CD4-positive, alpha-beta T cell treated with Interleukin-4 for 1 hour (primary cell): ENCODE measurements at regions not wholly inside any gene's neighbourhood (a gene's known extent, or its start where the extent isn't known, plus 50 kb on each side); places are given as distances from the start of the nearest gene placed in this dataset.

Experiments
- DNase-seq, 2 donors: peaks; one replicate each; pipeline ENCODE4 v3.0.0-alpha.2; 2020 to 2022

DNA sequence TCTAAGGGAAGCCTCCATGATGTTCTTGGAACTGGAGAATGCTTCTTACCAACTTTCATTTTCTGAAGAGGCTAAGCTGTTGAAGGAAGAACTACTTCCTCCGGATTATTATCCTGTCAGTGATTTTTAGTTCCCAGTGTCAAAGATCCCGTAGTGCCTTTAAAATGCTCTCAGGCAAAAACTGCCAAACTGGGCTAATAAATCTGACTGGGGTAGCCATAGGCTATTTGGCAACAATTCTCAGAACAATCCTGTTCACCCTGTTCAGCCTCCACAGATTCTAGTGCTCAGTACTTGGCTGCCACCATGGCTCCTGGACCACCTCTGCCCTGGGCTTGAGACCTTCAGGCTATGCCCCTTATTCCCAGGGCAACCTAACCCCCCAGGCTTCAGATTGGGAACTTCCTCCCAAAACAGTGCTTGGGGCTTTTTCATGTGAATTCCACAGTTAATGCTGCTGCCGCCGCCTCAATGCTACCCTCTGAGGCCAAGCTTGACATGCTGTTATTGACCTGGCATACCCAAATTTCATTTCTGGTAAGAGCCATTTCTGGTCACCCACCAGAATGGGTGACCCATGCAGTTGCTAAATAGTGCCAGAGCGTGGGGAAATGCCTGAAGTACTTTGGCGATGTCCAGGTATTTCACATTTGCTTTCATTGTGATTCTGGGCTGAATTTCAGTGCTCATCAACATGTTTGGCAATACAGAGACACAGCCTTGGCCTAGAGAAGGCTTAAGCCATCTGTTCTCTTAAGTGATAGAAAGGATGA lies 110.0 kb upstream of the ARHGAP5 start:
- DNase-seq, result no peak

DNA sequence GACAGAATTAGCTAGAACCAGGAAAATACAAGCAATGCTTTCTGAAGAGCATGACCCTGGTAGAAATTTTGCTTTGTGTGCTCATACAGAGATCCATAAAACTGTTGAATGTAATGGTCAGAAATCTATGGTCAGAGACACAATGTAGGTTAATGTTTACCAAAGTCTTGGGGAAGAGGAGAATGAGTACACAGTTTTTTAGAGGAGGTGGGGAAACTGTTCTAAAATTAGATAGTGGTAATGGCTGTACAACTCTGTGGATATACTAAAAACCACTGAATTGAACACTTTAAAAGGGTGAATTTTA lies 109.5 kb upstream of the ARHGAP5 start:
- no peak for DNase-seq

DNA sequence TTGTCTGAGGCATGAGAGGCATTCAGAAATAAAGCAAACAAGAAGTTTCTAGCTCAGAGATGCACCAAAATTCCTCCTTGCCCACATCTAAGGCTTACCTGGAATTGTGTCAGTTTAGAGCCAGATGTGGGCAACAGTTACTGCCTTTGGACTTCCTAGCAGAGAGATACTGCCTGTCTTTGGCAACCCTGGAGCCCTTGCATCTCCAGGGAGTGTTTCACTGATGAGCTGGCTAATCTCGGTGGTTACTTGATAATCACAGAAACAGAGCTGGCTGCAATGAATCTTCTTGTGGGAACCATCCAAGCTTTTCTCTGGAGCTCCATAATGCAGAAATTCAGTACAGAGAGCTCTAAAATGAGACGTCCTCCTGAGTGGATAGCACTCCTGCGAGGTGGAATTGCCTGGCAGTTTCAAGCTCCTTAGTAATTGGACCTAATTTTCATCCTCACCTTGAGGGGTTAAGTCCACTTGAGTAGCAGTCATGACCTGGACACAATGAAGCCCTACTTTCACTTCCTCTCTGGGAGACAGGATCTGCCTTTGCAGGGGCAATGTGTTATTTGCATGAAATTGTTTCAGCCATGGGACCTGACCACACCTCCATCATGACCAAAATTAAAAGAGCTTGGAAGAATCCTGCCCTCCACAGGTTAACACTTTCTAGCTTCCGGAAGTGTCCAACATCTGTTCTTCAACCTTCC lies 108.8 kb upstream of the ARHGAP5 start:
- no peak for DNase-seq

DNA sequence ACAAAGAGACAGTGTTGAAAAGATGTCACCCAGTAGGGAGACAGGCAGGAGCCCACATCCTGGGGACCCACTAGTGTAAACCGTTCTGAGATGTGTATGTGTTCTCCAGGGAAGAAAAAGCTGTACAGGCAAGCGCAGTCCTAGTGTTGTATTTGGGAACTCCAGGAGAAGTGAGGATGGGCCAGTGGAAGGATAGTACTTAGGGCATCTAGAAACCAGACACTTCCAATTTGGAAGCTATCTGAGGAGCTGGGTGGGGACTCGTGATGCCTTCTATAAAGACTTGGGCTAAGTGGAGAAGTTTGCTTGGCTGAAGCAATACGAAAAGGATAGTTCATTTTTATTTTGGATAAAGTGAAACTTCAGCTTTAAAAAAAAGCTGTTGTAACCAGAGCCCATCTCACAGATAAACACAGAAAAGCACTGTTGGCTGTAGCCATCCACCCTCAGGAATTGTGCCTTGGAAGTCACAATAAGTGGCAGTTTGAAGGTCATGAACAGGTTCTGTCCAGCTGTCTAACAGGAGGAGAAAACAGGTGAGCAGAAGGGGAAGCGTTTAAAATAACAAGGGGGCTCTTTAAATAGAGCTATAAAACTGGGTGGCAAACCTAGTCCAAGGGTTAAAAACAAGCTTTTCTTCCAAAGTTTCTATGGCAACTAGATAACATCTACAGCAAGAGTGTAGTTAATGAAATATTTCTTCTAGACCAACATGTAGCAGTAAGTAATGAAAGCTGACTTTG lies 108.0 kb upstream of the ARHGAP5 start:
- no peak for DNase-seq

DNA sequence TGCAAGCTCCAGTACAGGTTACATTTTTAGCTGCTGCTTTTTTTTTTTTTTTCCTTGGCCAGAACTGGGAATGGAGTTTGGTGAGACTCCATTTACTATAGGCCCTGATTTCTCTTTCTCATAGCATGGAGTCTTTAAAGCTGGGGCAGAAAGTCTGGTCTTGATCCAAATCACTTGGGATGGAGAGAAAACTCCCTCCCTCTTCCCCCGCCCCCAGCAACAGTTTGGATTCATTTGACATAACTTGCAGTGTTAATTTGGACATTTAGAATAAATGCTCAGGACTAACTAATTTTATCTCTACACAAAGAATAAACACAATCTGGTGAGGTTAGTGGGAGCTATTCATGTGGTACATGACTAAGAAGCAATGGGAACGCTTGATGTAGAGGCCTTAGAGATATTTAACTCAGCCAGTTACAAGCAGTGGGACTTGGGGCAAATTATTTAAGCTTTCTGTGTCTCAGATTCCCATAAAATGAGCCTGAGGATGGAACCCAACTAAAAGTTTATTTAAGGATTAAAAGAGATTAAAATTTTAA lies 107.3 kb upstream of the ARHGAP5 start:
- no peak for DNase-seq

DNA sequence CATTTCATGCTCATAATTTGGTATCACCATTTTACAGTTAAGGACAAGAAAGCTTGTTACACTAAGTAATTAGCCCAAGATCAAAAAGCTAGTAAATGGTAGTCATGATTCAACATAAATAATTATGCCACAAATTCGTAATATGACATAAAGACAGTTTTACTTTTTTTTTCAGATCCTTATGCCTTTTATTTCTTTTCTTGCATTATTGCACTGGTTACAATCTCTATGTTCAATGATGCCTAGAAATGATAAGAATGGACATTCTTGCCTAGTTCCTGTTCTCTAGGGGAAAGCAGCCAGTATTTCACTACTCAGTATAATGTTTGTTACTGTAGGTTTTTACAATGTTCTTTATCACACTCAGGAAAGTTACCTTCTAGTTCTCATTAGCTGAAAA lies 106.4 kb upstream of the ARHGAP5 start:
- DNase-seq, result no peak

DNA sequence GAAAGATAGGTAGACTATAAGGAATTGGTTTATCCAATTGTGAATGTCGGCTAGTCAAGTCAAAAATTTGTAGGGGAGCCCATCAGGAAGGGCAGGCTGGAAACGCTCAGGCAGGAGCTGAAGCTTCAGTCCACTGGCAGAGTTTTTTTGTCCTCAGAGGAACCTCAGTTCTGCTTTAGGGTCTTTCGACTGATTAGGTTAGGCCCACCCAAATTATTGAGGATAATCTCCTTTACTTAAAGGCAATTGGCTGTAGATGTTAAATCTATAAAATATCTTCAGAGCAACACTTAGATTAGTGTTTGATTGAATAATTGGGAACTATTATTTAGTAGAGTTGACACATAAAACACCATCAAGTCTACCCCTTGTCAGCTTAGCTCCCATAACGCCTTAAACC lies 105.5 kb upstream of the ARHGAP5 start:
- DNase-seq, result no peak

DNA sequence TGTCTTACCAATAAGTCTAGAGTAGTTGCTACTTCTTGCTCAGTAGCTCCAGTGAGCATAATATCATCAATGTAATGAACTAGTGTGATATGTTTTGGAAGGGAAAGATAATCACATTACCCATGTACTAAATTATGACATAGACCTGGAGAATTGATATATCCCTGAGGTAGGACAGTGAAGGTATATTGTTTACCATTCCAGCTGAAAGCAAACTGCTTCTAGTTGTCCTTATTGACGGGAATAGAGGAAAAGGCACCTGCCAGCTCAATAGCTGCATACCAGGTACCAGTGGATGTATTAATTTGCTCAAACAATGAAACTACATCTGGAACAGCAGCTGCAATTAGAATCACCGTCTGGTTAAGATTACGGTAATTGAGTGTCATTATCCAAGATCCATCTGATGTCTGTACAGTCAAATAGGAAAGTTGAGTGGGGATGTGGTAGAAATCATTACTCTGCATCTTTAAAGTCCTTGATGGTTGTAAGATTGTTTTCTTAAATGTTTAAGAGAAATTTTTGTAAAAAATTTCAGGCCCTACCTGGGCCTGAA lies 100.0 kb upstream of the ARHGAP5 start:
- DNase-seq, result no peak

DNA sequence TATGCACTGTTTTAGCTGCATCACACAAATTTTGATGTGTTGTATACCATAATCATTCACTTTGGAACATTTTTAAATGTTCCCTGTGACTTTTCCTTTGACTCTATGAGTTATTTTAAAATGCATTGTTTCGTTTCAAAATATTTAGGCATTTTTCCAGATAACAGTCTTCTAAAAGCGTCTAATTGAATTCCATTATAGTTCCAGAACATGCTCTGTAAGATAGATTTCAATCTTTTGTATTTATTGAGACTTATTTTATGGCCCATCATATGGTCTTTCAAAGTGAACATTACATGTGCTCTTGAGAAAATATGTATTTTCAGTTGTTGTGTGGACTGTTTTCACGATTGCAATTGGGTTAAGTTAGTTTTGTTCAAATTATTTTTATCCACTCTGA lies 98.7 kb upstream of the ARHGAP5 start:
- DNase-seq, result no peak

DNA sequence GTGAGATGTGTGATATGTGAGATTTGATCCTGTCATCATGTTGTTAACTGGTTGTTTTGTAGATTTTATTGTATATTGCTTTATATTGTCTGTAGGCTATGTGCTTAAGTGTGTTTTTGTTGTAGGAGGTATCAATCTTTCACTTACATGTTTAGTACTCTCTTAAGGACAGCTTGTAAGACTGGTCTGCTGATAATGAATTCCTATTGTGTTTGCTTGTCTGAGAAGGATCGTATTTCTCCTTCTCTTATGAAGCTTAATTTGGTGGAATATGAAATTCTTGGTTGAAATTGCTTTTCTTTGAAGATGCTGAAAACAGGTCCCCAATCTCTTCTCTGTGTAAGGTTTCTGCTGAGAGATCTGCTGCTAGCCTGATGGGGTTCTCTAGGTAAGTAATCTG lies 94.5 kb upstream of the ARHGAP5 start:
- DNase-seq, result no peak

DNA sequence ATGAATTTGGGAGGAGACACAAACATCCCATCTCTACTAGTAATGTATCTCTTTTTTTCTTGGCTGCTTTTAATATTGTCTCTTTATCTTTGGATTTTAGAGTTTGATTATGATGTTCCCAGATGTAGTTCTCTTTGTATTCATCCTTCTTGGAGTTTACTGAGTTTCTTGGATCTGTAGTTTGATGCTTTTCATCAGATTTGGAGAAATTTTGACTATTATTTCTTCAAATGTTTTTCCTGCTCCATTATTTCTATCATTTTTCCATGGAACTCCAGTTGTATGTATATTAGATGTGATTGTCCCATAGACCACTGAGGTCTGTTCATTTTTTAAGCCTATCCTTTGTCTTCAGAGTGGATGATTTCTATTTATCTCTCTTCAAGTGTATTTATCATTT lies 90.7 kb upstream of the ARHGAP5 start:
- no peak for DNase-seq

DNA sequence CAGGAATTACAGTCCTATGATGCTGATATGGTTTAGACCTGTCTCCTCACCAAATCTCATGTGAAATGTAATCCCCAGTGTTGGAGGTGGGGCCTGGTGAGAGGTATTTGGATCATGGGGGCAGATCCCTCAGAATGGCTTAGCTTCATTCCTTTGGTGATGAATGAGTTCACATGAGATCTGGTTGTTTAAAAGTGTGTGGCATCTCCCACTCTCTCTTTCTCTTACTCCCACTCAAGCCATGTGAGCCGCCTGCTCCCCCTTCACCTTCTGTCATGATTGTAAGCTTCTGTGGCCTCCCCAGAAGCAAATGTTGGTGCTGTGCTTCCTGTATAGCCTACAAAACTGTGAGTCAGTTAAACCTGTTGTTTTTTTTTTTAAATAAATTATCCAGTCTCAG lies 89.4 kb upstream of the ARHGAP5 start:
- DNase-seq, result no peak

DNA sequence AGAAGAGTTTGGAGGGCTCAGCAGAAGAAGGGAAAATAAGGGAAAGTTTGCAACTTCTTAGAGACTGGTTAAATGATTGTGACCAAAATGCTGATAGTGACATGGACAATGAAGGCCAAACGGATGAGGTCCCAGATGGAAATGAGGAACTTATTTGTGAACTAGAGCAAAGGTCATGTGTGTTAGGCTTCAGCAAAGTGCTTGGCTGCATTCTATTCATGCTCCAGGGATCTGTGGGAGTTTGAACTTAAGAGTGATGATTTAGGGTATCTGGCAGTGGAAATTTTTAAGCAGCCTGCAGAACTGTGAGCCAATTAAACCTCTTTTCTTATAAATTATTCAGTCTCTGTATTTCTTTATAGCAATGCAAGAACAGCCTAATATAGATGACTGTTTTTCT lies 88.9 kb upstream of the ARHGAP5 start:
- DNase-seq, result no peak

DNA sequence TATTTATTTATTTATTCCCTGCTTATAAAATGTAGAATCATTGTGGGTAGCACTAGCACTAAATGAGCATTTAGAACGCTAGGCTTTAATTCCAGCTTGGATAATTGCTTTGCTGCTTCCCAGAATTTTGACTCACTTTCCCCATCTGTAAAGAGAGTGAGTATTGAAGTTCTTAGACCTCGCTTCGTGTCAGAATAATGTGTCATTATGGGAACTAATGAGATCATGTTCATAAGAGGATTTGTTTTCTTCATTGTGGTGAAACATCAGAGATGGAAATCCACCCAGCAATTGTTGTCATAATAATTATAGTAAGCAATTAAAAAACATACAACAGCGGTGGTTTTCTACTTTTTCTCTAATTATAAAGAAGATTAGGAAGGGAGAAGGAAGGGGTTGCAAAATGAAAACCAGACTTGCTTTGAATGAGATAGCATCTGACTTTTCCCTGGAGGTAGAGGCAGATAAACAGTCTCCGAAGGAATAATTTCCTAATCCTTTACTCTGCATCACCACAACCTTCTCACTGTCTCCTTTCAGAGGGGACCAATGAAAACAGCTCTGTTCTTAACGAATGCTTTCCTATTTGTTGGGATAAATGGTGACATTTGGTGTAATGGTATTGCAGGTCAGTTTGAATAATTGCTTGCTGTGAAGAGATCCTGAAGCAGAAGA lies 86.8 kb upstream of the ARHGAP5 start:
- no peak for DNase-seq

DNA sequence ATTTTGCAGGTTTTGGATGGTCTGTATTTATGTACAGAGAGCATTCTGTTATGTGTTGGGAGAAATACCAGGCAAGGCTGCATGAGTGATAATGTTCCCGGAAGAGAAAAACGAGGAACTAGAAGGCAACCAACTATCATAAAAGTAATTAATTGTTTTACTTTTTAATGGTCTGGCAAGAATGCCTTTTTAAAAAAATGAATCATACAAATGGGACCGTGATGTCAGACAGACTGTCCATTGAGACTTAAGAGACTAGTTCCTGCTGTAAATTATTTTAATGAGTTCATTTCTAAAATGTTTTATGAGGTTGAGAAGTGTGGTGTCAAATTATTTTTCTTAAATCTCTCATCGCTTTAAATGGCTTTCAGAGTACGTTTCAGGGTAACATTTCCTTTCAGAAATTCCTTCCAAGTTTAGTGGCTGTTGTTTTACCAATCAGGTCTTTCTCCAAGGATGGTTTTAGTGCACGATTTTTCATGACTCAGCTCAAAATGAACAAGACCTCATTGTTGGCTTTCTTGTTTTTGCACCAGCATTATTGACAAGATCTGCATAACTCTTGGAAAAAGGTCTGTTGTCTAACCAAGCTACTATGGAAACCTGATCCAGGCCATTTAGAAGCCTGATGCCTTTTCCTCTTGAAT lies 86.1 kb upstream of the ARHGAP5 start:
- no peak for DNase-seq

DNA sequence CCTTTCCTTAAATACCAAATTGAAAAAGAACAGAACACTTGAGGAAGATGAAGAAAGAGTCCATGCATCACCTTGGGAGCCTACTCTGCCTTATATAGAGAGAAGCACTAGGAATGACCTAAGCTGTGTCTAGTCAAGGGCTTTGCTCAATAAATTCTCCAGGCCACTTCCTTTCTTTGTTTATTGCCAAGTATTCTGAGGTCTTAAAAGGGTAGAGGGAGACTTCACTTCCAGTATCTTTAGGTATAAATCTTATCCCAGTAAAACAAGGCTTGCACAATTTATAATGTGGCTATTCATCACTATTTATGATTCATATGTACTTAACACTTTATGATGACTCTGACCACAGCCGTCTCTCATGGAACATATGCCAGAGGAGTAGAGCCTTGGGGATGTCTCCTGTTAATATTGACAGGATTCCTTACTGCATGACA lies 85.1 kb upstream of the ARHGAP5 start:
- no peak for DNase-seq

DNA sequence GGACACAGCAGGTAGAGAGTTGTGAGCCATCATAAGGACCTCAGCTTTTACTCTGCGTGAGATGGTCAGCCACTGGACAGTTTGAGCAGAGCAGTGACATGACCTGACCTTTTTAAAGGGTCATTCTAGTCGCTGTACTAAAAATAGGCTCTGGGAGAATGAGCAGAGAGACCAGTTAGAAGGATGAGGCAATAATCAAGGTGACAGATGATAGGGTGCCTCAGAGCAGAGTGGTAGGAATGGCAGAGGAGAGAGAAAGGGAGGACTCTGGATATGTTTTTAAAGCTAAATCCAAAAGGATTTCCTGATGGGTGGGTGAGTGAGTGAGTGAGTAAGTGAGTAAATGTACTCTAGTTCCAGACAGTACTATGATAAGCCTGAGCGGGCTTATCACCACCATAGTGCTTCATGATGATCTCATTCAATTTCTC lies 83.6 kb upstream of the ARHGAP5 start:
- no peak for DNase-seq

DNA sequence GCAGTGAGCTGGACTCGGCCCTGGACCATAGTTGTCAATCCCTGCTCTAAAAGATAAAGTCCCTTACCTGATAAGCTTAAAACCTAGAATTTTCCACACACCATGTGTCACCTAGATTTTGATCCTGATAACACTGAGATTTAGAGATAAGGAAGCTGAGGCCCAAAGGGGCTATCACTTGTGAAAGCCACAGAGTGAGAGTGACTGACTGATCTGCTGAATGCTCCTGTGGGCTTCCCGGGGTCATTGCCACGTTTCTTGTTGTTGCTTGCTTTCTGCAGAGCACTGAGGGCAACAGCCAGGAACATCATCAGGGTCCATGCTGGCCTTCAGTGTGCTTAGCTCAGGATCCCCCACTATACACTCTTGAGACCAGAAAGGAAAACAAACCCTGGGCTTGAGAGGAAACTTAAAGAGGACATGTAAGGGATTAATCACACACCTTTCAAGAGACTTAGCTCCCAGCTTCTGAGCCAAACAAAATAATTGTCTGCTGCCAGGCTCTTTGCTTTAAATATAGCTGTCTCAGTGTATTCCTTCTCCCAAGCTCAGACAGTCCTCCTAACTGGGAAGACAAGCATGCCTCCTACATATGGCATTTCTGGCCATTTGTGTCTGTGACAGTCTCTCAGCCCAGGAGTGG lies 82.6 kb upstream of the ARHGAP5 start:
- DNase-seq, result no peak

DNA sequence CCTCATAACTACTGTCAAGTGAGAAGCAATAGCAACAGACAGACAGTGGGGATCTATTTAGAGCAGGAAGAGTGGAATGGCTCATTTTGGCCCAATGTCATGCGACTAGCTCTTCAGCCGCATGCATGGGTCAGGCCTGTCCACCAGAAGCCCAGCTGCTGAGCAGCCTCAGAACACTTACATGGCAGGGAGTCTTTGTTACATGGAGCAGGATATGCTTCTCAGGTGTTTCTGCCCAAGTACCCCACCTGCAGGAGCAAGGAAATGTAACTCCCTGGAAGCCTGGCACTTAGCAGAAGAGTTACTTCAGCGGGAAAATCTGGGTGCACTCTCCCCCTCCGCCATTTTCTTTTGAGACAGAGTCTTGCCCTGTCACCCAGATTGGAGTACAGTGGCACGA lies 73.5 kb upstream of the ARHGAP5 start:
- DNase-seq, result no peak

DNA sequence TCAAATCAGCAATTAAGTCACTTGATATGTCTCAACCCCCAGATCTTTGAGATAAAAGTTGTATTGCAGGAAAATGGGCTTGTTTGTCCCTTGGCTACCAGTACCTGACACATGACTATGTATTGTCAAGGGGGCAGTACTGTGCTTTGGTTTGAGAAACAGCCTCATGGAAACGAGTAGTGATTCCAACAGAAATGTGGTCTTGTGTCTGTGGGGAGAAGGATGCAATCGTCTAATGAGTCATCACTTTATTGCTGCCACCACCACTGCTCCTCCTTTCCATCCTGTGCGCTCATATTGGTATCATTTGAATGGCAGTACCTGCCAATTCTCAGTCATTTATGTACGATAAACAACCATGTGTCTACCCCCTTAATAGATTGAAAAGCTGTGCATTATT lies 72.8 kb upstream of the ARHGAP5 start:
- no peak for DNase-seq

DNA sequence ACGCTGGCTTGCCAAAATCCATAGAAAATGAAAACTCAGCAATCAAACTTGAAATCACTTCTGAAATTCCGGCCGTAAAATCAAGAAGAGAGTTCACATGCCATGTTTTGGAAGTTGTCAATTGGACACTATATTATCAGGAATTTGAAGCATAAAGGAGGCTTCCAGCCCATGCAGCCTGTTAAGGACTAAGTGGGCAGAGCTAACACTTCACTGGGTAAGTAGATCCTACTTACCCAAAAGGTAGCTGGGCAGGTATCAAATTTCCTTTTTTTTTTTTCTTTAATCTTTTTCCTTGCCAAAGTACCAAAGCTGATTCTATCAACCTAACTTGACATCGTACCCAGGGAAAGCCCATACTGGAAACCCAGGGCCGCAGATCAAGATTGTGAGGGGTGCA lies 71.5 kb upstream of the ARHGAP5 start:
- no peak for DNase-seq
